ENCODE measurements at regions not wholly inside any gene's neighbourhood (a gene's known extent, or its start where the extent isn't known, plus 50 kb on each side); places are given as distances from the start of the nearest gene placed in this dataset.

DNA sequence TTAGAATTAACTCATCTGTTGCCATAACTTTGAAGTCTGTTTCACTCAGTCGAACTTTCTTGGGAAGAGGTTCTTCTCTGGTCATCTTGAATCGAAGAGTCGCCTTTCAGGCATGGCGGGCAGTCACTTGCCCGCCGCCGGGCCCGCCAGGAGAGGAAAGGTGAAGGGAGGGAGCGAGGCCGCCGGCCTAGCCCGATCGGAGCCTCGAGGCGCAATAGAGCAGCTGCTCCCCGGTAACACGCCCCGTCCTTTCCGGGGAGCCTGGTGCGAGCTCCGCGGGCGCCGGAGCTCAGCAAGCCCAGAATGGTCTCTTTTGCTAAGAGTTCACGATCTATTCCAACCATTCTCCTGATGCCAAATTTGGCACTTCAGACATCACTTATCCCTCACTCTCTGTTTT, 591.8 kb downstream of the TFAP2B start (continued):
- TF ChIP-seq, protein P1, sequence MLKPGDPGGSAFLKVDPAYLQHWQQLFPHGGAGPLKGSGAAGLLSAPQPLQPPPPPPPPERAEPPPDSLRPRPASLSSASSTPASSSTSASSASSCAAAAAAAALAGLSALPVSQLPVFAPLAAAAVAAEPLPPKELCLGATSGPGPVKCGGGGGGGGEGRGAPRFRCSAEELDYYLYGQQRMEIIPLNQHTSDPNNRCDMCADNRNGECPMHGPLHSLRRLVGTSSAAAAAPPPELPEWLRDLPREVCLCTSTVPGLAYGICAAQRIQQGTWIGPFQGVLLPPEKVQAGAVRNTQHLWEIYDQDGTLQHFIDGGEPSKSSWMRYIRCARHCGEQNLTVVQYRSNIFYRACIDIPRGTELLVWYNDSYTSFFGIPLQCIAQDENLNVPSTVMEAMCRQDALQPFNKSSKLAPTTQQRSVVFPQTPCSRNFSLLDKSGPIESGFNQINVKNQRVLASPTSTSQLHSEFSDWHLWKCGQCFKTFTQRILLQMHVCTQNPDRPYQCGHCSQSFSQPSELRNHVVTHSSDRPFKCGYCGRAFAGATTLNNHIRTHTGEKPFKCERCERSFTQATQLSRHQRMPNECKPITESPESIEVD (tag by site-specific recombination; IDR thresholded peaks at IDR 0.05) = no peak
- TF ChIP-seq, protein P2, sequence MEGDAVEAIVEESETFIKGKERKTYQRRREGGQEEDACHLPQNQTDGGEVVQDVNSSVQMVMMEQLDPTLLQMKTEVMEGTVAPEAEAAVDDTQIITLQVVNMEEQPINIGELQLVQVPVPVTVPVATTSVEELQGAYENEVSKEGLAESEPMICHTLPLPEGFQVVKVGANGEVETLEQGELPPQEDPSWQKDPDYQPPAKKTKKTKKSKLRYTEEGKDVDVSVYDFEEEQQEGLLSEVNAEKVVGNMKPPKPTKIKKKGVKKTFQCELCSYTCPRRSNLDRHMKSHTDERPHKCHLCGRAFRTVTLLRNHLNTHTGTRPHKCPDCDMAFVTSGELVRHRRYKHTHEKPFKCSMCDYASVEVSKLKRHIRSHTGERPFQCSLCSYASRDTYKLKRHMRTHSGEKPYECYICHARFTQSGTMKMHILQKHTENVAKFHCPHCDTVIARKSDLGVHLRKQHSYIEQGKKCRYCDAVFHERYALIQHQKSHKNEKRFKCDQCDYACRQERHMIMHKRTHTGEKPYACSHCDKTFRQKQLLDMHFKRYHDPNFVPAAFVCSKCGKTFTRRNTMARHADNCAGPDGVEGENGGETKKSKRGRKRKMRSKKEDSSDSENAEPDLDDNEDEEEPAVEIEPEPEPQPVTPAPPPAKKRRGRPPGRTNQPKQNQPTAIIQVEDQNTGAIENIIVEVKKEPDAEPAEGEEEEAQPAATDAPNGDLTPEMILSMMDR (tag by site-specific recombination; IDR thresholded peaks at IDR 0.05) = no peak
- TF ChIP-seq, protein P3, sequence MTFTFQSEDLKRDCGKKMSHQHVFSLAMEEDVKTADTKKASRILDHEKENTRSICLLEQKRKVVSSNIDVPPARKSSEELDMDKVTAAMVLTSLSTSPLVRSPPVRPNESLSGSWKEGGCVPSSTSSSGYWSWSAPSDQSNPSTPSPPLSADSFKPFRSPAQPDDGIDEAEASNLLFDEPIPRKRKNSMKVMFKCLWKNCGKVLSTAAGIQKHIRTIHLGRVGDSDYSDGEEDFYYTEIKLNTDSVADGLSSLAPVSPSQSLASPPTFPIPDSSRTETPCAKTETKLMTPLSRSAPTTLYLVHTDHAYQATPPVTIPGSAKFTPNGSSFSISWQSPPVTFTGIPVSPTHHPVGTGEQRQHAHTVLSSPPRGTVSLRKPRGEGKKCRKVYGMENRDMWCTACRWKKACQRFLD (tag by site-specific recombination; IDR thresholded peaks at IDR 0.05) = no peak
- TF ChIP-seq KLF9 (tag by site-specific recombination; IDR thresholded peaks at IDR 0.05; ENCODE audit: low read depth) = no peak

GRCh38 chr6:51411496-51412125, 592.9 kb downstream of the TFAP2B start:
- ChIA-PET CTCF (no interaction called here), POLR2A (no interaction called here)
- TF ChIP-seq ZNF174 (tag by site-specific recombination; IDR thresholded peaks at IDR 0.05) = no peak
- TF ChIP-seq GLI4 (tag by site-specific recombination; IDR thresholded peaks at IDR 0.05) = no peak
- no peak for TF ChIP-seq BCL11B (tag by site-specific recombination; IDR thresholded peaks at IDR 0.05; ENCODE audit: low read depth)
- Histone ChIP-seq H3K4me1 (ENCODE audit: control insufficient read depth, insufficient read depth, low read length) (no peaks in the 10 kb centered on the region), H3K36me3 (ENCODE audit: control insufficient read depth in 2 of 2, insufficient read depth in 1 of 2, low read length in 2 of 2) (no peaks in the 10 kb centered on the region), H3K9me3 (ENCODE audit: control insufficient read depth, insufficient read depth, low read depth, low read length) (no peaks in the 10 kb centered on the region), H3K27ac (ENCODE audit: extremely low read depth, low read depth, low read length) (no peak overlapping the region), H3K4me3 (ENCODE audit: low read depth, low read length) (no peak overlapping the region)

GRCh38 chr6:51414361-51414760, 595.7 kb downstream of the TFAP2B start:
- no peak overlapping the region for H3K4me3 ChIP-seq (ENCODE audit: low read depth, low read length)
- no peaks in the 10 kb centered on the region for H3K4me1 ChIP-seq (ENCODE audit: control insufficient read depth, insufficient read depth, low read length)
- no peak for TF ChIP-seq SALL2 (tag by site-specific recombination; IDR thresholded peaks at IDR 0.05; ENCODE audit: borderline replicate concordance)
- TF ChIP-seq ZNF596 (tag by site-specific recombination; IDR thresholded peaks at IDR 0.05) = no peak
- TF ChIP-seq YY1 (tag by site-specific recombination; IDR thresholded peaks at IDR 0.05) = no peak
- no peak for TF ChIP-seq GLIS2 (tag by site-specific recombination; IDR thresholded peaks at IDR 0.05)
- no peak for TF ChIP-seq ZNF48 (tag by site-specific recombination; IDR thresholded peaks at IDR 0.05)
- TF ChIP-seq OSR2 (tag by site-specific recombination; IDR thresholded peaks at IDR 0.05) = no peak
- TF ChIP-seq, protein P4, sequence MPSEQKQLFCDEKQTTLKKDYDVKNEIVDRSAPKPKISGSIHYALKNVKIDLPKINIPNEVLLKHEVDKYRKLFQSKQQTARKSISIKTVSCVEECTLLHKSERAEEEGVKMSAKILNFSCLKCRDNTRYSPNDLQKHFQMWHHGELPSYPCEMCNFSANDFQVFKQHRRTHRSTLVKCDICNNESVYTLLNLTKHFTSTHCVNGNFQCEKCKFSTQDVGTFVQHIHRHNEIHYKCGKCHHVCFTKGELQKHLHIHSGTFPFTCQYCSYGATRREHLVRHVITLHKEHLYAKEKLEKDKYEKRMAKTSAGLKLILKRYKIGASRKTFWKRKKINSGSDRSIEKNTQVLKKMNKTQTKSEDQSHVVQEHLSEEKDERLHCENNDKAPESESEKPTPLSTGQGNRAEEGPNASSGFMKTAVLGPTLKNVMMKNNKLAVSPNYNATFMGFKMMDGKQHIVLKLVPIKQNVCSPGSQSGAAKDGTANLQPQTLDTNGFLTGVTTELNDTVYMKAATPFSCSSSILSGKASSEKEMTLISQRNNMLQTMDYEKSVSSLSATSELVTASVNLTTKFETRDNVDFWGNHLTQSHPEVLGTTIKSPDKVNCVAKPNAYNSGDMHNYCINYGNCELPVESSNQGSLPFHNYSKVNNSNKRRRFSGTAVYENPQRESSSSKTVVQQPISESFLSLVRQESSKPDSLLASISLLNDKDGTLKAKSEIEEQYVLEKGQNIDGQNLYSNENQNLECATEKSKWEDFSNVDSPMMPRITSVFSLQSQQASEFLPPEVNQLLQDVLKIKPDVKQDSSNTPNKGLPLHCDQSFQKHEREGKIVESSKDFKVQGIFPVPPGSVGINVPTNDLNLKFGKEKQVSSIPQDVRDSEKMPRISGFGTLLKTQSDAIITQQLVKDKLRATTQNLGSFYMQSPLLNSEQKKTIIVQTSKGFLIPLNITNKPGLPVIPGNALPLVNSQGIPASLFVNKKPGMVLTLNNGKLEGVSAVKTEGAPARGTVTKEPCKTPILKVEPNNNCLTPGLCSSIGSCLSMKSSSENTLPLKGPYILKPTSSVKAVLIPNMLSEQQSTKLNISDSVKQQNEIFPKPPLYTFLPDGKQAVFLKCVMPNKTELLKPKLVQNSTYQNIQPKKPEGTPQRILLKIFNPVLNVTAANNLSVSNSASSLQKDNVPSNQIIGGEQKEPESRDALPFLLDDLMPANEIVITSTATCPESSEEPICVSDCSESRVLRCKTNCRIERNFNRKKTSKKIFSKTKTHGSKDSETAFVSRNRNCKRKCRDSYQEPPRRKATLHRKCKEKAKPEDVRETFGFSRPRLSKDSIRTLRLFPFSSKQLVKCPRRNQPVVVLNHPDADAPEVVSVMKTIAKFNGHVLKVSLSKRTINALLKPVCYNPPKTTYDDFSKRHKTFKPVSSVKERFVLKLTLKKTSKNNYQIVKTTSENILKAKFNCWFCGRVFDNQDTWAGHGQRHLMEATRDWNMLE (tag by site-specific recombination; conservative IDR thresholded peaks at IDR 0.05; ENCODE audit: low read depth) = no peak
- no peak for TF ChIP-seq ZBTB11 (tag by site-specific recombination; conservative IDR thresholded peaks at IDR 0.05; ENCODE audit: low read depth)
- TF ChIP-seq ZNF114 (tag by site-specific recombination; IDR thresholded peaks at IDR 0.05) = no peak
- H3K9me3 ChIP-seq (ENCODE audit: control insufficient read depth, insufficient read depth, low read depth, low read length) = no peaks in the 10 kb centered on the region
- ChIA-PET POLR2A (no interaction called here), CTCF (no interaction called here)
- H3K27ac ChIP-seq (ENCODE audit: extremely low read depth, low read depth, low read length) = no peak overlapping the region
- H3K36me3 ChIP-seq (ENCODE audit: control insufficient read depth in 2 of 2, insufficient read depth in 1 of 2, low read length in 2 of 2) = no peaks in the 10 kb centered on the region

Data from HEK293 (cell line).